Ovary (tissue), 7 donors: ENCODE measurements at regions not wholly inside any gene's neighbourhood (a gene's known extent, or its start where the extent isn't known, plus 50 kb on each side); places are given as distances from the start of the nearest gene placed in this dataset.

Source experiments
- DNase-seq, 5 donors: peaks; one replicate each; pipeline ENCODE4 v3.0.0-alpha.2; 2019 to 2020
- H3K27ac ChIP-seq, 2 donors: fragments of 200-600 bp; one replicate each; pipeline versions ENCODE4 v1.5.1 to v1.8.0; 2019 to 2022
- H3K27me3 ChIP-seq: fragments of 200-600 bp; one replicate; pipeline ENCODE4 v1.8.0; 2022
- H3K36me3 ChIP-seq: fragments of 200-600 bp; sonication (generic); one replicate; pipeline ENCODE4 v1.5.1; 2019
- H3K4me1 ChIP-seq: one replicate; pipeline ENCODE4 v1.8.1; 2013; ENCODE audit warnings: mild to moderate bottlenecking, moderate library complexity; ENCODE audit not compliant: insufficient read depth
- H3K4me3 ChIP-seq: fragments of 200-600 bp; sonication (generic); one replicate; pipeline ENCODE4 v1.5.1; 2017
- H3K9me3 ChIP-seq, 2 donors: fragments of 200-600 bp in 1 of 2; sonication (generic) in 1 of 2; one replicate each; pipeline versions ENCODE4 v1.5.1 to v1.8.1; 2013 to 2019; ENCODE audit warnings: mild to moderate bottlenecking in 1 of 2, moderate library complexity in 1 of 2
- EP300 ChIP-seq: sonication (generic); formaldehyde crosslinking; IDR thresholded peaks from one replicate; pipeline ENCODE4 v1.6.1; 2017; ENCODE audit warnings: antibody characterized with exemption
- POLR2A ChIP-seq: fragments of 450-650 bp; IDR thresholded peaks from one replicate; pipeline ENCODE4 v1.6.1; 2017; ENCODE audit warnings: antibody characterized with exemption, mild to moderate bottlenecking, moderate library complexity
- WGBS, 3 donors: extraction: QIAGEN DNeasy Blood & Tissue Kit in 1 of 3; methylation state at CpG; one replicate each; pipeline versions ENCODE4 v1.1.5 to v1.1.7; 2013 to 2017; 5-methylcytosine and 5-hydroxymethylcytosine counted together
- intact Hi-C, 4 donors: fragments of 100-400 bp; cut with DNase I; formaldehyde crosslinking; loops; one replicate each; pipeline versions ENCODE4 v1.11.0 to v1.15.1; 2022 to 2023
- TF ChIP-seq, protein P1 (sequence below), 3 donors: fragments of 450-650 bp in 2 of 3; fragments of 200-600 bp in 1 of 3; IDR thresholded peaks; one replicate each; pipeline versions ENCODE4 v1.5.1 to v1.8.0; 2016 to 2022; ENCODE audit warnings: antibody characterized with exemption in 3 of 3, mild to moderate bottlenecking in 1 of 3
- donor health status: DM: no; HTN: no; CAD: no; lungs with moderate emphysema.
- donor health status: DM: no; HTN: no; CAD: no.
- donor health status: Bipolar disorder and iron deficiency.
- donor health status: DM: no; HTN: no; CAD: no.
- donor health status: DM: yes; HTN: yes; CAD: no.

DNA sequence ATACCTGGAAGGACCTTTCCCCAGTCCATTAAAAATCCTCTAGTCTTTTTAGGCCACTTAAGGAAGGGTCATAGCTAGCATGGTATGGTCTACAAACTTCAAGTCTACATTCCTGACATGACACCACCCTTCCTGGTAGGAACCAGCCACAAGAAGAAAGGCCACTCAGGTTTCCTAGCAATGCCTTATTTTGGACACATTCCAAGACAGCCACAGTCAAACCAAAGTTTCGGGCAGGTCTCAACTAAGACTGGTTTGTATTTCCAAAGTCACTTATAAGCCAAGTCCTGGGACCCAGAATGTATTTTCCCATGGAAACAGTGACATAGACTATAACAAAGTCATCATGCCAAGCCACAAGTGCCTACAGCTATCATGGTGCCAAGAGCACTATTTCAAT is 50.6 kb upstream of the SLC44A3 start:
- no peaks in the 10 kb centered on the region for H3K27me3 ChIP-seq
- no peaks in the 10 kb centered on the region for H3K4me1 ChIP-seq
- TF ChIP-seq POLR2A = no peak
- no peak for TF ChIP-seq EP300
- TF ChIP-seq, protein P1, sequence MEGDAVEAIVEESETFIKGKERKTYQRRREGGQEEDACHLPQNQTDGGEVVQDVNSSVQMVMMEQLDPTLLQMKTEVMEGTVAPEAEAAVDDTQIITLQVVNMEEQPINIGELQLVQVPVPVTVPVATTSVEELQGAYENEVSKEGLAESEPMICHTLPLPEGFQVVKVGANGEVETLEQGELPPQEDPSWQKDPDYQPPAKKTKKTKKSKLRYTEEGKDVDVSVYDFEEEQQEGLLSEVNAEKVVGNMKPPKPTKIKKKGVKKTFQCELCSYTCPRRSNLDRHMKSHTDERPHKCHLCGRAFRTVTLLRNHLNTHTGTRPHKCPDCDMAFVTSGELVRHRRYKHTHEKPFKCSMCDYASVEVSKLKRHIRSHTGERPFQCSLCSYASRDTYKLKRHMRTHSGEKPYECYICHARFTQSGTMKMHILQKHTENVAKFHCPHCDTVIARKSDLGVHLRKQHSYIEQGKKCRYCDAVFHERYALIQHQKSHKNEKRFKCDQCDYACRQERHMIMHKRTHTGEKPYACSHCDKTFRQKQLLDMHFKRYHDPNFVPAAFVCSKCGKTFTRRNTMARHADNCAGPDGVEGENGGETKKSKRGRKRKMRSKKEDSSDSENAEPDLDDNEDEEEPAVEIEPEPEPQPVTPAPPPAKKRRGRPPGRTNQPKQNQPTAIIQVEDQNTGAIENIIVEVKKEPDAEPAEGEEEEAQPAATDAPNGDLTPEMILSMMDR (IDR thresholded peaks at IDR 0.05) = no peak
- 0 to 50% (median 0%) methylated on average over 1 of the region's 1 CpG for WGBS, 3 donors
- H3K36me3 ChIP-seq = no peaks in the 10 kb centered on the region
- no peak for DNase-seq
- intact Hi-C loops = no loop called here
- no peak overlapping the region for H3K27ac ChIP-seq
- H3K9me3 ChIP-seq = no peaks in the 10 kb centered on the region
- H3K4me3 ChIP-seq = no peak overlapping the region

DNA sequence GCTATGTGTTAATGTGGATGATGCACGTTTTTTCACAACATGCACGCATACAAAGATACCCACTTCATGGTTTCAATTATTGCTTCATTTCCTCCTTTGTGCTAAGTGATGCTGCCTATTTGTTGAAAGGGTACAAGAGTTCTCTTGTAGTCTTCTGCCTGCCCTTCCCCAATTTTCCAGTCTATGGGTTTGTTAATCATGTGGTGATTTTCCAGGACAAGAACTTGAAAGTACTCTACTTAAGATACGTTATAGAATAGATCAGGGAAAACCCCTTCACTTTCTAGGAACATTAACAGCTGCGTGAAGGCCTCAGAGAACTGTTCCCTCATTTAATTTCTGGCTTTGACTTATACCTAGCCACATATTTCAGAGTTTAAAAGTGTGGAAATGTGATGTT is 52.1 kb upstream of the SLC44A3 start:
- intact Hi-C loops = no loop called here
- Histone ChIP-seq H3K9me3 (no peaks in the 10 kb centered on the region), H3K36me3 (no peaks in the 10 kb centered on the region), H3K4me1 (no peaks in the 10 kb centered on the region), H3K4me3 (no peak overlapping the region), H3K27me3 (no peaks in the 10 kb centered on the region), H3K27ac (no peak overlapping the region)
- 92 to 94% (median 92%) methylated on average over 4 of the region's 4 CpGs for WGBS, 3 donors
- TF ChIP-seq POLR2A (no peak), EP300 (no peak)
- TF ChIP-seq, protein P1 (IDR thresholded peaks at IDR 0.05) = no peak
- no peak for DNase-seq

DNA sequence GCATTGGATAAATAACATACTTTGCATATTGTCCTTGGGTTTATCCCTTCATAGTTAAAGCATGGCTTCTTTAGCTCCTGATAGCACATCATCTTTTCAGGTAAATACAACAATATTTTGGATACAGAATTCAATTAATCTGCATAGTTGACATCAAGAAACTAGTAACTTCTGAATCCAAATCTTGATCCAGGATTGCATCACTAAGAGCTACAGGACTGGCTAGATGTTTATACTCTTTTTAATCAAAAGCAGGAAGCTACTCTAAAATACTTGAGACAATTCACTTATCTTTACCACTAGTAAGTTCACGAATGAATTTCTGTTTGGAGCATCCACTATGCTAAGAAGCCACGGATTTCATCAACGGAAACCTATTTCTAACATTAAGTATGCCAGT is 54.2 kb upstream of the SLC44A3 start:
- no peak overlapping the region for H3K4me3 ChIP-seq
- H3K27me3 ChIP-seq = no peaks in the 10 kb centered on the region
- WGBS, 3 donors = 76 to 82% (median 79%) methylated on average over 3 of the region's 3 CpGs
- H3K4me1 ChIP-seq = no peaks in the 10 kb centered on the region
- TF ChIP-seq EP300 (no peak), POLR2A (no peak)
- TF ChIP-seq, protein P1 (IDR thresholded peaks at IDR 0.05) = no peak
- DNase-seq = no peak
- no peaks in the 10 kb centered on the region for H3K36me3 ChIP-seq
- H3K27ac ChIP-seq = no peak overlapping the region
- H3K9me3 ChIP-seq = no peaks in the 10 kb centered on the region
- intact Hi-C loops = no loop called here

DNA sequence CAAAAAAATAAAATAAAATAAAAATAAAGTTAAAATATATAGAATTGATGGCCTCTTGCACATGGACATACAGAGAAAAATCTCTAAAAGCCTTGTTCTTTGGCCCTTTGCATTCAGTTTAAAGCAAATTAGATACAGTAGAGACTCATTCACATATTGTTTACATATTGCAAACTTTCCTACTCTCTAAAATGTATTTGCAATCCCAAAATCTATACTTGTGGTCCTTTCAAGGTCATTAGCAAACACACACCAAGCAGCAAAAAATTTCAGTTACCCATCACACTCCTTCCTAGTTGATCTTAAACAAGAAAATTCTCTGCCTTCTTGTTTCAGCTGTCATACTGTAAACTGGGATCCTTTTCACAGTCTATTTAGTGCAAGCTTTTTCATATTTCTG is 61.0 kb upstream of the SLC44A3 start:
- H3K36me3 ChIP-seq = no peaks in the 10 kb centered on the region
- no peak for TF ChIP-seq POLR2A
- no peak for TF ChIP-seq EP300
- TF ChIP-seq, protein P1 (IDR thresholded peaks at IDR 0.05) = no peak
- H3K9me3 ChIP-seq = no peaks in the 10 kb centered on the region
- no peak overlapping the region for H3K27ac ChIP-seq
- no peak overlapping the region for H3K4me3 ChIP-seq
- H3K27me3 ChIP-seq = no peaks in the 10 kb centered on the region
- peaks cover 10% of the 10 kb centered on the region for H3K4me1 ChIP-seq
- DNase-seq = no peak
- intact Hi-C loops = no loop called here

DNA sequence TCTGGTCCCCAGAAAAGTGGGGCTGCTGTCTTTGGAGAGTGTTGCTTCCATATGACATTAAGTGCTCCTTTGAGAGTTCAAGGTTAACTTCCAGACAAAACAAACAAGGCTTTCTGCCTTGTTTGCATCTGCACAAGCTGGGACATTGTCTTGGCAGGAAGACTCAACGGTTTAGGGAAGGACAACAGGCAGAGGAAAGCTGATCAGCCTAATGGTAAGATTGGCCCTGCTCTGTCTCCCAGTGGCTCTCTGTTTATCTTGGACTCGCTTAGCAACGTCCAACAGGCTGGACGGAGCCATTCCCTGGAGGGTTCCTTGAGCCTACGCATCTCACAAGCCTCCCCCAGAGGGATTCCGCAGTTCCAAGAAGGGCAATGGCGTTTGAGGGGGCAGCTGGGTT is 62.2 kb upstream of the SLC44A3 start:
- peaks cover 19% of the 10 kb centered on the region for H3K4me1 ChIP-seq

More for the DNA sequence above, 62.2 kb upstream of the SLC44A3 start:
- TF ChIP-seq POLR2A = no peak
- TF ChIP-seq EP300 = no peak
- TF ChIP-seq, protein P1 (IDR thresholded peaks at IDR 0.05) = no peak
- Histone ChIP-seq H3K27me3 (no peaks in the 10 kb centered on the region), H3K36me3 (no peaks in the 10 kb centered on the region), H3K9me3 (no peaks in the 10 kb centered on the region), H3K4me3 (no peak overlapping the region), H3K27ac (peak overlapping the region in 1 of 2 donors; percentile 42)
- intact Hi-C loops = no loop called here
- WGBS, 3 donors = 10 to 11% (median 11%) methylated on average over 7 of the region's 7 CpGs
- DNase-seq = peak in 4 of 5 donors; percentile 44 to 64 (median 54)
